ENCODE measurements at regions not wholly inside any gene's neighbourhood (a gene's known extent, or its start where the extent isn't known, plus 50 kb on each side); places are given as distances from the start of the nearest gene placed in this dataset.

DNA sequence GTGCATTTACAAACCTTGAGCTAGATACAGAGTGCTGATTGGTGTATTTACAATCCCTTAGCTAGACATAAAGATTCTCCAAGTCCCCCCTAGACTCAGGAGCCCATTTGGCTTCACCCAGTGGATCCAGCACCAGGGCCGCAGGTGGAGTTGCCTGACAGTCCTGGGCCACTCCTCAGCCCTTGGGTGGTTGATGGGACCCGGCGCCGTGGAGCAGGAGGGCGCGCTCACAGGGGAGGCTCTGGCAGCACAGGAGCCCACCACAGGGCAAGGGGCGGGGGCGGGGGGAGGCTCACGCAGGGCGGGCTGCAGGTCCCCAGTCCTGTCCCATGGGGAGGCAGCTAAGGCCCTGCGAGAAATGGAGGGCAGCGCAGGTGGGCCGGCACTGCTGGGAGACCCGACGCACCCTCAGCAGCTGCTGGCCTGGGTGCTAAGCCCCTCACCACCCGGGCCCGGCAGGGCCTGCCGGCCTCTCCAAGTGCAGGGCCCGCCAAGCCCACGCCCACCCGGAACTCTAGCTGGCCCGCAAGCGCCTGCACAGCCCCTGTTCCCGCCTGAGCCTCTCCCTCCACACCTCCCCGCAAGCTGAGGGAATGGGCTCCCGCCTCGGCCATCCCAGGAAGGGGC lies 613.5 kb downstream of the TLE4 start:
- TF ChIP-seq CEBPG (CRISPR knock-in tag; IDR thresholded peaks at IDR 0.05) = no peak
- TF ChIP-seq CEBPG (tag; conservative IDR thresholded peaks at IDR 0.05 in 1 of 2, IDR thresholded peaks at IDR 0.05 in 1 of 2) = no peak
- no peak for TF ChIP-seq EP300 (IDR thresholded peaks at IDR 0.05; ENCODE audit: low read length)
- TF ChIP-seq EZH2 (IDR thresholded peaks at IDR 0.05; ENCODE audit: borderline replicate concordance, low read depth, low read length) = no peak
- no peak for TF ChIP-seq CTBP1 (IDR thresholded peaks at IDR 0.05; ENCODE audit: borderline replicate concordance)
- no peak for TF ChIP-seq DDX20 (tag; IDR thresholded peaks at IDR 0.05; ENCODE audit: low read depth)
- no peak for TF ChIP-seq USF2 (CRISPR knock-in tag; IDR thresholded peaks at IDR 0.05)
- TF ChIP-seq, protein P1, sequence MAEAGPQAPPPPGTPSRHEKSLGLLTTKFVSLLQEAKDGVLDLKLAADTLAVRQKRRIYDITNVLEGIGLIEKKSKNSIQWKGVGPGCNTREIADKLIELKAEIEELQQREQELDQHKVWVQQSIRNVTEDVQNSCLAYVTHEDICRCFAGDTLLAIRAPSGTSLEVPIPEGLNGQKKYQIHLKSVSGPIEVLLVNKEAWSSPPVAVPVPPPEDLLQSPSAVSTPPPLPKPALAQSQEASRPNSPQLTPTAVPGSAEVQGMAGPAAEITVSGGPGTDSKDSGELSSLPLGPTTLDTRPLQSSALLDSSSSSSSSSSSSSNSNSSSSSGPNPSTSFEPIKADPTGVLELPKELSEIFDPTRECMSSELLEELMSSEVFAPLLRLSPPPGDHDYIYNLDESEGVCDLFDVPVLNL (CRISPR knock-in tag; IDR thresholded peaks at IDR 0.05; ENCODE audit: low read depth) = no peak
- no peak for TF ChIP-seq CTCF (IDR thresholded peaks at IDR 0.05 in 2 of 3, conservative IDR thresholded peaks at IDR 0.05 in 1 of 3; ENCODE audit: insufficient read depth in 2 of 3, low read depth in 1 of 3, low read length in 3 of 3)
- TF ChIP-seq ELF4 (CRISPR knock-in tag; IDR thresholded peaks at IDR 0.05) = no peak
- TF ChIP-seq CHD1 (IDR thresholded peaks at IDR 0.05; ENCODE audit: low read length) = no peak
- no peak for TF ChIP-seq HIVEP1 (CRISPR knock-in tag; IDR thresholded peaks at IDR 0.05)
